HAP-1 (cell line): ENCODE measurements at regions not wholly inside any gene's neighbourhood (a gene's known extent, or its start where the extent isn't known, plus 50 kb on each side); places are given as distances from the start of the nearest gene placed in this dataset.
"Not testable (repeated sequence)": the region's sequence is repeated elsewhere in the genome, so short reads cannot be mapped to it uniquely, and the experiment has no call there.

Experiments
- DNase-seq, 2 experiments: peaks; one replicate each; pipeline ENCODE4 v3.0.0-alpha.2; 2016 to 2020; ENCODE audit warnings: low spot score in 2 of 2
- H3K27me3 ChIP-seq: fragments of 250-450 bp; sonication (Bioruptor Pico); 2 replicates; pipeline ENCODE4 v1.5.1; 2020; ENCODE audit warnings: low read depth, mild to moderate bottlenecking, moderate library complexity
- H3K36me3 ChIP-seq: fragments of 250-450 bp; sonication (Bioruptor Pico); replicated peaks from 2 replicates; pipeline ENCODE4 v1.5.1; 2020; ENCODE audit warnings: mild to moderate bottlenecking
- H3K4me1 ChIP-seq: fragments of 250-450 bp; sonication (Bioruptor Pico); 2 replicates; pipeline ENCODE4 v1.5.1; 2020; ENCODE audit warnings: mild to moderate bottlenecking
- H3K4me3 ChIP-seq: fragments of 250-450 bp; sonication (Bioruptor Pico); 2 replicates; pipeline ENCODE4 v1.5.1; 2020; ENCODE audit warnings: mild to moderate bottlenecking, moderate library complexity
- H3K9me3 ChIP-seq: fragments of 250-450 bp; sonication (Bioruptor Pico); 2 replicates; pipeline ENCODE4 v1.5.1; 2020; ENCODE audit warnings: mild to moderate bottlenecking, moderate library complexity
- in situ Hi-C: fragments of 300-500 bp; cut with MboI; formaldehyde crosslinking; loops from 3 replicates; pipeline ENCODE4 v1.14.3; 2020; ENCODE audit warnings: low sequenced_read_pairs, inconsistent platforms, mixed read lengths

- no peak for DNase-seq
- Histone ChIP-seq H3K36me3 (no peaks in the 10 kb centered on the region), H3K4me3 (no peak overlapping the region), H3K4me1 (no peaks in the 10 kb centered on the region), H3K27me3 (peaks cover 10% of the 10 kb centered on the region), H3K9me3 (no peaks in the 10 kb centered on the region)
- in situ Hi-C loops: no loop called here
These were observed 78.5 kb upstream of the DNAH5 start for GRCh38 chr5:14022971-14023370.

- in situ Hi-C loops, H3K4me3 ChIP-seq, H3K36me3 ChIP-seq, H3K4me1 ChIP-seq, DNase-seq, H3K27me3 ChIP-seq, H3K9me3 ChIP-seq: not testable (repeated sequence)
These were observed 76.5 kb upstream of the DNAH5 start for GRCh38 chr5:14020944-14021343.

GRCh38 chr5:14019768-14020290 is 75.3 kb upstream of the DNAH5 start:
- in situ Hi-C loops: no loop called here
- Histone ChIP-seq H3K4me3 (no peak overlapping the region), H3K36me3 (no peaks in the 10 kb centered on the region), H3K4me1 (no peaks in the 10 kb centered on the region), H3K9me3 (no peaks in the 10 kb centered on the region), H3K27me3 (peaks cover 10% of the 10 kb centered on the region)
- no peak for DNase-seq

- H3K36me3 ChIP-seq: no peaks in the 10 kb centered on the region
- H3K4me1 ChIP-seq: no peaks in the 10 kb centered on the region
- DNase-seq: no peak
- in situ Hi-C loops: no loop called here
- H3K9me3 ChIP-seq: no peaks in the 10 kb centered on the region
- H3K27me3 ChIP-seq: peaks cover 5% of the 10 kb centered on the region; the same call in 1 of the 2 replicates
- H3K4me3 ChIP-seq: no peak overlapping the region
These were observed 73.4 kb upstream of the DNAH5 start for GRCh38 chr5:14017904-14018303.

GRCh38 chr5:14016549-14016948 is 72.1 kb upstream of the DNAH5 start:
- H3K4me1 ChIP-seq: peaks cover 5% of the 10 kb centered on the region
- H3K4me3 ChIP-seq: no peak overlapping the region
- in situ Hi-C loops: no loop called here
- H3K9me3 ChIP-seq: no peaks in the 10 kb centered on the region
- DNase-seq: no peak
- H3K36me3 ChIP-seq: no peaks in the 10 kb centered on the region
- H3K27me3 ChIP-seq: no peaks in the 10 kb centered on the region

- no peaks in the 10 kb centered on the region; the same call in 1 of the 2 replicates for H3K27me3 ChIP-seq
These were observed 66.9 kb upstream of the DNAH5 start for GRCh38 chr5:14011089-14012020.

GRCh38 chr5:14009575-14009974 is 65.1 kb upstream of the DNAH5 start:
- DNase-seq: no peak
- Histone ChIP-seq H3K4me3 (no peak overlapping the region), H3K36me3 (no peaks in the 10 kb centered on the region), H3K27me3 (no peaks in the 10 kb centered on the region; the same call in 1 of the 2 replicates), H3K4me1 (peaks cover 12% of the 10 kb centered on the region), H3K9me3 (no peaks in the 10 kb centered on the region)
- in situ Hi-C loops: no loop called here

More at GRCh38 chr5:14011089-14012020, 66.9 kb upstream of the DNAH5 start:
- peak overlapping the region; percentile 42 for H3K4me3 ChIP-seq
- H3K9me3 ChIP-seq: no peaks in the 10 kb centered on the region
- no peaks in the 10 kb centered on the region for H3K36me3 ChIP-seq
- in situ Hi-C loops: no loop called here
- H3K4me1 ChIP-seq: peaks cover 12% of the 10 kb centered on the region
- peak; percentile 84 to 92 for DNase-seq

GRCh38 chr5:14008819-14009311 is 64.4 kb upstream of the DNAH5 start:
- in situ Hi-C loops: no loop called here
- H3K36me3 ChIP-seq: no peaks in the 10 kb centered on the region
- H3K9me3 ChIP-seq: no peaks in the 10 kb centered on the region
- H3K4me1 ChIP-seq: peaks cover 12% of the 10 kb centered on the region
- H3K27me3 ChIP-seq: no peaks in the 10 kb centered on the region; the same call in 1 of the 2 replicates
- no peak overlapping the region for H3K4me3 ChIP-seq
- DNase-seq: no peak

GRCh38 chr5:14006823-14007520 is 62.5 kb upstream of the DNAH5 start:
- Histone ChIP-seq H3K36me3 (no peaks in the 10 kb centered on the region), H3K4me1 (peaks cover 8% of the 10 kb centered on the region), H3K4me3 (no peak overlapping the region), H3K27me3 (no peaks in the 10 kb centered on the region; the same call in 1 of the 2 replicates), H3K9me3 (no peaks in the 10 kb centered on the region)
- in situ Hi-C loops: no loop called here
- DNase-seq: no peak

GRCh38 chr5:14004598-14005394 is 60.3 kb upstream of the DNAH5 start:
- in situ Hi-C loops: no loop called here
- Histone ChIP-seq H3K36me3 (no peaks in the 10 kb centered on the region), H3K4me1 (no peaks in the 10 kb centered on the region), H3K9me3 (no peaks in the 10 kb centered on the region; the same call in 1 of the 2 replicates), H3K4me3 (no peak overlapping the region), H3K27me3 (no peaks in the 10 kb centered on the region)
- no peak for DNase-seq

GRCh38 chr5:14003936-14004335 is 59.4 kb upstream of the DNAH5 start:
- H3K9me3 ChIP-seq: no peaks in the 10 kb centered on the region; the same call in 1 of the 2 replicates
- no peak overlapping the region for H3K4me3 ChIP-seq
- in situ Hi-C loops: no loop called here
- H3K36me3 ChIP-seq: no peaks in the 10 kb centered on the region
- no peak for DNase-seq
- no peaks in the 10 kb centered on the region for H3K4me1 ChIP-seq
- H3K27me3 ChIP-seq: no peaks in the 10 kb centered on the region

GRCh38 chr5:14003513-14003912 is 59.0 kb upstream of the DNAH5 start:
- DNase-seq: no peak
- Histone ChIP-seq H3K36me3 (no peaks in the 10 kb centered on the region), H3K4me3 (no peak overlapping the region), H3K27me3 (no peaks in the 10 kb centered on the region), H3K4me1 (no peaks in the 10 kb centered on the region), H3K9me3 (no peaks in the 10 kb centered on the region; the same call in 1 of the 2 replicates)
- in situ Hi-C loops: no loop called here

GRCh38 chr5:13998254-13998653 is 53.8 kb upstream of the DNAH5 start:
- Histone ChIP-seq H3K27me3 (peaks cover 7% of the 10 kb centered on the region; the same call in 1 of the 2 replicates), H3K4me3 (no peak overlapping the region), H3K9me3 (peaks cover 5% of the 10 kb centered on the region; the same call in 1 of the 2 replicates), H3K36me3 (no peaks in the 10 kb centered on the region), H3K4me1 (no peaks in the 10 kb centered on the region)
- no peak for DNase-seq
- in situ Hi-C loops: loop anchor here (25.0 kb wide), 1 partner anchor 1014 kb away; no protein-coding TSS in a partner anchor
